Gastrocnemius medialis (tissue), 4 donors: ENCODE measurements at regions not wholly inside any gene's neighbourhood (a gene's known extent, or its start where the extent isn't known, plus 50 kb on each side); places are given as distances from the start of the nearest gene placed in this dataset.

ENCODE experiments used
- CTCF ChIP-seq, 5 experiments: fragments of 450-650 bp in 3 of 5; fragments of 200-600 bp in 2 of 5; sonication (generic) in 2 of 5; IDR thresholded peaks in 4 of 5; conservative IDR thresholded peaks in 1 of 5; 1 replicate in 4 of 5; 2 replicates in 1 of 5; pipeline ENCODE4 v1.5.1; 2016 to 2019; ENCODE audit warnings: antibody characterized with exemption in 5 of 5, mild to moderate bottlenecking in 3 of 5, moderate library complexity in 3 of 5
- POLR2A ChIP-seq, 2 donors: fragments of 450-650 bp; IDR thresholded peaks; one replicate each; pipeline ENCODE4 v1.6.1; 2017; ENCODE audit warnings: antibody characterized with exemption in 2 of 2, mild to moderate bottlenecking in 2 of 2, moderate library complexity in 2 of 2

- TF ChIP-seq CTCF (IDR thresholded peaks at IDR 0.05 in 4 of 5, conservative IDR thresholded peaks at IDR 0.05 in 1 of 5) (no peak), POLR2A (IDR thresholded peaks at IDR 0.05) (no peak)
Observed at GRCh38 chr9:108698231-108698630, 157.6 kb downstream of the ACTL7B start.
